Stomach (tissue), 8 donors: ENCODE measurements at regions not wholly inside any gene's neighbourhood (a gene's known extent, or its start where the extent isn't known, plus 50 kb on each side); places are given as distances from the start of the nearest gene placed in this dataset.

Experiments used
- DNase-seq, 2 donors: peaks; one replicate each; pipeline versions ENCODE4 v3.0.0 to v3.0.0-alpha.2; 2013 to 2019
- H3K27ac ChIP-seq, 5 donors: fragments of 200-600 bp in 4 of 5; sonication (generic) in 4 of 5; one replicate each; pipeline ENCODE4 v1.5.1; 2013 to 2019; ENCODE audit warnings: mild to moderate bottlenecking in 1 of 5, moderate library complexity in 1 of 5
- H3K27me3 ChIP-seq, 3 donors: fragments of 200-600 bp; sonication (generic); one replicate each; pipeline ENCODE4 v1.5.1; 2017 to 2019; ENCODE audit warnings: mixed run types in 1 of 3
- H3K36me3 ChIP-seq, 4 donors: fragments of 200-600 bp; sonication (generic); 1 replicate in 3 of 4; 2 replicates in 1 of 4; pipeline ENCODE4 v1.5.1; 2016 to 2019
- H3K4me1 ChIP-seq, 4 donors: fragments of 200-600 bp; sonication (generic); one replicate each; pipeline ENCODE4 v1.5.1; 2016 to 2019
- H3K4me3 ChIP-seq, 4 donors: fragments of 200-600 bp; sonication (generic) in 3 of 4; one replicate each; pipeline ENCODE4 v1.5.1; 2016 to 2019; ENCODE audit warnings: mild to moderate bottlenecking in 1 of 4
- H3K9me3 ChIP-seq, 4 donors: fragments of 200-600 bp; sonication (generic); one replicate each; pipeline ENCODE4 v1.5.1; 2016 to 2019
- CTCF ChIP-seq, 7 experiments: fragments of 450-650 bp in 4 of 7; fragments of 200-600 bp in 3 of 7; sonication (generic) in 3 of 7; IDR thresholded peaks; one replicate each; pipeline ENCODE4 v1.5.1; 2016 to 2019; ENCODE audit warnings: antibody characterized with exemption in 7 of 7, control low read depth in 2 of 7, mild to moderate bottlenecking in 1 of 7
- EP300 ChIP-seq: sonication (generic); formaldehyde crosslinking; IDR thresholded peaks from one replicate; pipeline ENCODE4 v1.6.1; 2017; ENCODE audit warnings: antibody characterized with exemption
- POLR2A ChIP-seq, 4 donors: fragments of 450-650 bp; IDR thresholded peaks; one replicate each; pipeline ENCODE4 v1.6.1; 2016; ENCODE audit warnings: antibody characterized with exemption in 4 of 4, control low read depth in 2 of 4, mild to moderate bottlenecking in 1 of 4, moderate library complexity in 1 of 4
- POLR2AphosphoS5 ChIP-seq, 3 donors: sonication (generic); formaldehyde crosslinking; IDR thresholded peaks; one replicate each; pipeline ENCODE4 v1.6.1; 2016; ENCODE audit warnings: antibody characterized with exemption in 3 of 3
- WGBS, 5 donors: extraction: QIAGEN DNeasy Blood & Tissue Kit in 3 of 5; methylation state at CpG; one replicate each; pipeline versions ENCODE4 v1.1.5 to v1.1.7; 2013 to 2018; 5-methylcytosine and 5-hydroxymethylcytosine counted together
- intact Hi-C: fragments of 100-400 bp; cut with DNase I; formaldehyde crosslinking; loops from one replicate; pipeline ENCODE4 v1.15.1; 2023; ENCODE audit warnings: low total_unique reads
- donor health status: healthy with polysubstance abuse.
- donor health status: Bipolar disorder and iron deficiency.
- donor health status: healthy.

GRCh38 chr3:168613151-168613550, 517.4 kb upstream of the GOLIM4 start:
- H3K9me3 ChIP-seq: no peaks in the 10 kb centered on the region
- intact Hi-C loops: no loop called here
- no peaks in the 10 kb centered on the region for H3K4me1 ChIP-seq
- WGBS, 5 donors: 68 to 79% (median 76%) methylated on average over 5 of the region's 5 CpGs
- no peak overlapping the region for H3K4me3 ChIP-seq
- no peaks in the 10 kb centered on the region for H3K27me3 ChIP-seq
- no peak for DNase-seq
- H3K36me3 ChIP-seq: no peaks in the 10 kb centered on the region
- TF ChIP-seq CTCF (IDR thresholded peaks at IDR 0.05) (no peak), EP300 (no peak), POLR2AphosphoS5 (IDR thresholded peaks at IDR 0.05) (no peak), POLR2A (IDR thresholded peaks at IDR 0.05) (no peak)
- H3K27ac ChIP-seq: no peak overlapping the region

- H3K27me3 ChIP-seq: no peaks in the 10 kb centered on the region
- H3K9me3 ChIP-seq: no peaks in the 10 kb centered on the region
- no peaks in the 10 kb centered on the region for H3K4me1 ChIP-seq
- H3K4me3 ChIP-seq: no peak overlapping the region
- DNase-seq: no peak
- no peaks in the 10 kb centered on the region for H3K36me3 ChIP-seq
- no peak overlapping the region for H3K27ac ChIP-seq
- intact Hi-C loops: no loop called here
- WGBS, 5 donors: 68 to 82% (median 76%) methylated on average over 5 of the region's 5 CpGs
- TF ChIP-seq CTCF (IDR thresholded peaks at IDR 0.05) (no peak), POLR2AphosphoS5 (IDR thresholded peaks at IDR 0.05) (no peak), EP300 (no peak), POLR2A (IDR thresholded peaks at IDR 0.05) (no peak)
Measured at GRCh38 chr3:168612671-168613070, 516.9 kb upstream of the GOLIM4 start.

GRCh38 chr3:168611826-168612225, 516.1 kb upstream of the GOLIM4 start:
- no peak for DNase-seq
- no peaks in the 10 kb centered on the region for H3K36me3 ChIP-seq
- H3K9me3 ChIP-seq: no peaks in the 10 kb centered on the region
- no peaks in the 10 kb centered on the region for H3K27me3 ChIP-seq
- no peak overlapping the region for H3K4me3 ChIP-seq
- 70 to 96% (median 76%) methylated on average over 1 of the region's 1 CpG for WGBS, 5 donors
- TF ChIP-seq POLR2A (IDR thresholded peaks at IDR 0.05): no peak
- TF ChIP-seq CTCF (IDR thresholded peaks at IDR 0.05): no peak
- TF ChIP-seq POLR2AphosphoS5 (IDR thresholded peaks at IDR 0.05): no peak
- no peak for TF ChIP-seq EP300
- intact Hi-C loops: no loop called here
- H3K27ac ChIP-seq: no peak overlapping the region
- no peaks in the 10 kb centered on the region for H3K4me1 ChIP-seq

GRCh38 chr3:168608926-168609325, 513.2 kb upstream of the GOLIM4 start:
- WGBS, 5 donors: 88 to 95% (median 92%) methylated on average over 3 of the region's 3 CpGs
- no peaks in the 10 kb centered on the region for H3K27me3 ChIP-seq
- no peak overlapping the region for H3K4me3 ChIP-seq
- no peak for TF ChIP-seq CTCF (IDR thresholded peaks at IDR 0.05)
- TF ChIP-seq POLR2A (IDR thresholded peaks at IDR 0.05): no peak
- TF ChIP-seq EP300: no peak
- no peak for TF ChIP-seq POLR2AphosphoS5 (IDR thresholded peaks at IDR 0.05)
- H3K27ac ChIP-seq: no peak overlapping the region
- intact Hi-C loops: no loop called here
- DNase-seq: no peak
- no peaks in the 10 kb centered on the region for H3K36me3 ChIP-seq
- H3K9me3 ChIP-seq: no peaks in the 10 kb centered on the region
- no peaks in the 10 kb centered on the region for H3K4me1 ChIP-seq
